Colonic mucosa (tissue), 4 donors: ENCODE measurements at regions not wholly inside any gene's neighbourhood (a gene's known extent, or its start where the extent isn't known, plus 50 kb on each side); places are given as distances from the start of the nearest gene placed in this dataset.

Source experiments
- DNase-seq: peaks from one replicate; pipeline ENCODE4 v3.0.0-alpha.2; 2020
- H3K27ac ChIP-seq: fragments of 200-600 bp; one replicate; pipeline ENCODE4 v1.8.0; 2021
- H3K27me3 ChIP-seq: fragments of 200-600 bp; one replicate; pipeline ENCODE4 v1.8.0; 2021
- H3K36me3 ChIP-seq: fragments of 200-600 bp; one replicate; pipeline ENCODE4 v1.8.0; 2021
- H3K4me1 ChIP-seq: fragments of 200-600 bp; one replicate; pipeline ENCODE4 v1.8.0; 2021; ENCODE audit warnings: mild to moderate bottlenecking
- H3K4me3 ChIP-seq: fragments of 200-600 bp; one replicate; pipeline ENCODE4 v1.8.0; 2021
- H3K9ac ChIP-seq, 2 donors: one replicate each; pipeline ENCODE4 v1.7.0; 2013; ENCODE audit warnings: control low read depth in 2 of 2, low read depth in 2 of 2, low read length in 2 of 2
- H3K9me3 ChIP-seq: fragments of 200-600 bp; one replicate; pipeline ENCODE4 v1.8.0; 2021
- intact Hi-C: fragments of 100-400 bp; cut with DNase I; formaldehyde crosslinking; loops from one replicate; pipeline ENCODE4 v1.14.1; 2022
- TF ChIP-seq, protein P1 (sequence below): fragments of 200-600 bp; IDR thresholded peaks from one replicate; pipeline ENCODE4 v1.8.0; 2022; ENCODE audit warnings: antibody characterized with exemption, mild to moderate bottlenecking
- donor health status: healthy.
- donor health status: DM: no; HTN: no; CAD: no.
- donor health status: DM: no; HTN: no; CAD: no.

- H3K9ac ChIP-seq, result no peak overlapping the region
- H3K36me3 ChIP-seq, result no peaks in the 10 kb centered on the region
- no peaks in the 10 kb centered on the region for H3K9me3 ChIP-seq
- no peak overlapping the region for H3K4me3 ChIP-seq
- intact Hi-C loops, result no loop called here
- H3K27ac ChIP-seq, result no peak overlapping the region
- TF ChIP-seq, protein P1, sequence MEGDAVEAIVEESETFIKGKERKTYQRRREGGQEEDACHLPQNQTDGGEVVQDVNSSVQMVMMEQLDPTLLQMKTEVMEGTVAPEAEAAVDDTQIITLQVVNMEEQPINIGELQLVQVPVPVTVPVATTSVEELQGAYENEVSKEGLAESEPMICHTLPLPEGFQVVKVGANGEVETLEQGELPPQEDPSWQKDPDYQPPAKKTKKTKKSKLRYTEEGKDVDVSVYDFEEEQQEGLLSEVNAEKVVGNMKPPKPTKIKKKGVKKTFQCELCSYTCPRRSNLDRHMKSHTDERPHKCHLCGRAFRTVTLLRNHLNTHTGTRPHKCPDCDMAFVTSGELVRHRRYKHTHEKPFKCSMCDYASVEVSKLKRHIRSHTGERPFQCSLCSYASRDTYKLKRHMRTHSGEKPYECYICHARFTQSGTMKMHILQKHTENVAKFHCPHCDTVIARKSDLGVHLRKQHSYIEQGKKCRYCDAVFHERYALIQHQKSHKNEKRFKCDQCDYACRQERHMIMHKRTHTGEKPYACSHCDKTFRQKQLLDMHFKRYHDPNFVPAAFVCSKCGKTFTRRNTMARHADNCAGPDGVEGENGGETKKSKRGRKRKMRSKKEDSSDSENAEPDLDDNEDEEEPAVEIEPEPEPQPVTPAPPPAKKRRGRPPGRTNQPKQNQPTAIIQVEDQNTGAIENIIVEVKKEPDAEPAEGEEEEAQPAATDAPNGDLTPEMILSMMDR, result no peak
- DNase-seq, result no peak
- no peaks in the 10 kb centered on the region for H3K4me1 ChIP-seq
- H3K27me3 ChIP-seq, result no peaks in the 10 kb centered on the region
Measured at GRCh38 chr18:46294751-46295150, 190.6 kb downstream of the HAUS1 start.

DNA sequence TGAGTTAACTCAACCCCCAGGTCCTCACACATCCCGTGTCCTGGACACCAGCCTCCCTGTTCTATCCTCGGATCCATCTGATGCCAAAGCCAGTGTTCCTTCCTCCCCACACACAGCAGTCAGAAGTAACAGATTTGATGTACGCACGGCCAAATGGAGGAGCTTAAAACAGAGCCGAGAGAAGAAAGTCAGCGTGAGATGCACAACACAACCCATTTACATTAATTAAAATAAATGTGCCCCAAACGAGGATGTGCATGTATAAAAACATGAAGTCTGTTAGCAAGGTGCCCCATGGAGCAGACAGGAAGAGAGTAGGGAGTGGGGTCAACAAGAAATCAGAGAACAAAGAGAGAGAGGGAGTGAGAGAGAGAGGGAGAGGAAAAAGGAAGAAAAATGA, 191.2 kb downstream of the HAUS1 start:
- Histone ChIP-seq H3K4me1 (no peaks in the 10 kb centered on the region), H3K36me3 (no peaks in the 10 kb centered on the region), H3K9me3 (no peaks in the 10 kb centered on the region), H3K4me3 (no peak overlapping the region), H3K27me3 (no peaks in the 10 kb centered on the region), H3K27ac (no peak overlapping the region), H3K9ac (no peak overlapping the region)
- intact Hi-C loops, result no loop called here
- no peak for DNase-seq
- TF ChIP-seq, protein P1, result no peak

- DNase-seq, result no peak
- H3K4me1 ChIP-seq, result no peaks in the 10 kb centered on the region
- H3K27ac ChIP-seq, result no peak overlapping the region
- no peak overlapping the region for H3K4me3 ChIP-seq
- H3K9me3 ChIP-seq, result no peaks in the 10 kb centered on the region
- intact Hi-C loops, result no loop called here
- no peak overlapping the region for H3K9ac ChIP-seq
- TF ChIP-seq, protein P1, result no peak
- no peaks in the 10 kb centered on the region for H3K27me3 ChIP-seq
- no peaks in the 10 kb centered on the region for H3K36me3 ChIP-seq
Measured at GRCh38 chr18:46296656-46297055, 192.5 kb downstream of the HAUS1 start.

- no peak for DNase-seq
- no peak overlapping the region for H3K27ac ChIP-seq
- no peaks in the 10 kb centered on the region for H3K4me1 ChIP-seq
- TF ChIP-seq, protein P1, result no peak
- H3K27me3 ChIP-seq, result no peaks in the 10 kb centered on the region
- no peak overlapping the region for H3K4me3 ChIP-seq
- intact Hi-C loops, result no loop called here
- H3K36me3 ChIP-seq, result no peaks in the 10 kb centered on the region
- no peaks in the 10 kb centered on the region for H3K9me3 ChIP-seq
- H3K9ac ChIP-seq, result no peak overlapping the region
Measured at GRCh38 chr18:46297124-46297523, 192.9 kb downstream of the HAUS1 start.

- Histone ChIP-seq H3K4me3 (no peak overlapping the region), H3K27ac (no peak overlapping the region), H3K9me3 (no peaks in the 10 kb centered on the region), H3K4me1 (no peaks in the 10 kb centered on the region), H3K27me3 (no peaks in the 10 kb centered on the region), H3K36me3 (no peaks in the 10 kb centered on the region), H3K9ac (no peak overlapping the region)
- TF ChIP-seq, protein P1, result no peak
- DNase-seq, result no peak
- intact Hi-C loops, result no loop called here
Measured at GRCh38 chr18:46297621-46298020, 193.4 kb downstream of the HAUS1 start.

- Histone ChIP-seq H3K27ac (no peak overlapping the region), H3K4me3 (no peak overlapping the region), H3K4me1 (no peaks in the 10 kb centered on the region), H3K27me3 (no peaks in the 10 kb centered on the region), H3K36me3 (no peaks in the 10 kb centered on the region), H3K9me3 (no peaks in the 10 kb centered on the region), H3K9ac (no peak overlapping the region)
- TF ChIP-seq, protein P1, result no peak
- no peak for DNase-seq
- intact Hi-C loops, result no loop called here
Measured at GRCh38 chr18:46298511-46298910, 194.3 kb downstream of the HAUS1 start.
